ENCODE measurements at regions not wholly inside any gene's neighbourhood (a gene's known extent, or its start where the extent isn't known, plus 50 kb on each side); places are given as distances from the start of the nearest gene placed in this dataset.
A peak's percentile ranks its signal among the peaks of the same experiment; 100 is the strongest.

DNA sequence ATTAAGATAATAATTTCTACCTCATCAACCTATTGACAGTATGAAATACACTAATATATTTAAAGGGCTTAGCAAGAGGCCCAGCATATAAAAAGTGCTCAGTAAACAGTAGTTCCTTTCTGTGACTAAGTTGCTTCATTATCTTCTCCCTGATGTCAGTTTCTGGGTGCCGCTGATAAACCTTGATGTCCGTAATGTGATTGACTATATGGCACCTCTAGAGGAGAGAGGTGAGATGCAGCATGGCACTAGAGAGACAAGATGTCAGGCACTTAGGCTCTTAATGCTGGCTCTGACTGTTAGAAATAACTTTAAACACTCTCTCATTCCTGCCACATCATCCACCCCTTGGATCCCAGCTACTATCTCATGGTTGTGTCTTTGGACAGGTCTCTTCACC lies 455.9 kb upstream of the KLF4 start:
- Histone ChIP-seq H3K4me3 (no peak overlapping the region), H3K4me2 (no peak overlapping the region), H3K4me1 (ENCODE audit: insufficient read depth) (no peaks in the 10 kb centered on the region), H3K9me2 (ENCODE audit: insufficient read depth) (peaks cover 14% of the 10 kb centered on the region), H3K27ac (ENCODE audit: low read depth) (no peak overlapping the region), H3K27me3 (ENCODE audit: insufficient read depth) (no peaks in the 10 kb centered on the region), H2AFZ (no peak overlapping the region), H3F3A (replicated peaks; ENCODE audit: low read depth) (no peaks in the 10 kb centered on the region), H3K36me3 (ENCODE audit: insufficient read depth) (no peaks in the 10 kb centered on the region), H4K20me1 (replicated peaks; ENCODE audit: insufficient read depth) (no peaks in the 10 kb centered on the region), H3K79me2 (replicated peaks; ENCODE audit: insufficient read depth) (no peaks in the 10 kb centered on the region)
- Mint-ChIP-seq H3K27me3 (ENCODE audit: insufficient read depth, low read depth, poor library complexity) (peaks cover 2% of the 10 kb centered on the region), H3K36me3 (ENCODE audit: low read depth) (peaks cover 1% of the 10 kb centered on the region; the same call in 2 of the 3 replicates), H3K9me3 (peaks cover 8% of the 10 kb centered on the region), H3K4me3 (no peak overlapping the region), H3K27ac (no peak overlapping the region), H3K4me1 (peaks cover 7% of the 10 kb centered on the region; the same call in 1 of the 3 replicates)
- no peak for ATAC-seq
- peak; percentile 5 for DNase-seq (ENCODE audit: low spot score)
- TF ChIP-seq, protein P1, sequence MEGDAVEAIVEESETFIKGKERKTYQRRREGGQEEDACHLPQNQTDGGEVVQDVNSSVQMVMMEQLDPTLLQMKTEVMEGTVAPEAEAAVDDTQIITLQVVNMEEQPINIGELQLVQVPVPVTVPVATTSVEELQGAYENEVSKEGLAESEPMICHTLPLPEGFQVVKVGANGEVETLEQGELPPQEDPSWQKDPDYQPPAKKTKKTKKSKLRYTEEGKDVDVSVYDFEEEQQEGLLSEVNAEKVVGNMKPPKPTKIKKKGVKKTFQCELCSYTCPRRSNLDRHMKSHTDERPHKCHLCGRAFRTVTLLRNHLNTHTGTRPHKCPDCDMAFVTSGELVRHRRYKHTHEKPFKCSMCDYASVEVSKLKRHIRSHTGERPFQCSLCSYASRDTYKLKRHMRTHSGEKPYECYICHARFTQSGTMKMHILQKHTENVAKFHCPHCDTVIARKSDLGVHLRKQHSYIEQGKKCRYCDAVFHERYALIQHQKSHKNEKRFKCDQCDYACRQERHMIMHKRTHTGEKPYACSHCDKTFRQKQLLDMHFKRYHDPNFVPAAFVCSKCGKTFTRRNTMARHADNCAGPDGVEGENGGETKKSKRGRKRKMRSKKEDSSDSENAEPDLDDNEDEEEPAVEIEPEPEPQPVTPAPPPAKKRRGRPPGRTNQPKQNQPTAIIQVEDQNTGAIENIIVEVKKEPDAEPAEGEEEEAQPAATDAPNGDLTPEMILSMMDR (conservative IDR thresholded peaks at IDR 0.05; ENCODE audit: low read depth in 2 of 2) = peak in 1 of 2 experiments; percentile 20; a peak in 1 of 4 replicates
- TF ChIP-seq EZH2phosphoT487 (IDR thresholded peaks at IDR 0.05; ENCODE audit: unreplicated experiment) = no peak

DNA sequence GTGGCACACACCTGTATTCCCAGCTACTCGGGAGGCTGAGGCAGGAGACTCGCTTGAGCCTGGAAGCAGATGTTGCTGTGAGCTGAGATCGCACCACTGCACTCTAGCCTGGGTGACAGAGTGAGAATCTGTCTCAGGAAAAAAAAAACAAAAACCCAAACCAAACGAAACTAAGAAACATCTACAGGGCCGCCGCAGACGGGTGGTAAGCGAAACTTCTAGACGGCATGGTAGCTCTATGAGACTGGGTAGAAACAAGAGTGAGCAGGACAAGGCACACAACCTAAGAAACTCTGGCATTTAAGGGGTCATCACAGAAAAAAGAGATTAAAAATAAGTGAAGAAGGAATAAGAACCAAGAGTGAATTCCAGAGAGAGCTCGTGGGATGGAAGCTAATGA lies 454.8 kb upstream of the KLF4 start:
- Histone ChIP-seq H3K4me1 (ENCODE audit: insufficient read depth) (no peaks in the 10 kb centered on the region), H3K9me2 (ENCODE audit: insufficient read depth) (peaks cover 7% of the 10 kb centered on the region; the same call in 1 of the 2 replicates), H3K27me3 (ENCODE audit: insufficient read depth) (no peaks in the 10 kb centered on the region), H3K79me2 (replicated peaks; ENCODE audit: insufficient read depth) (no peaks in the 10 kb centered on the region), H4K20me1 (replicated peaks; ENCODE audit: insufficient read depth) (no peaks in the 10 kb centered on the region), H3K4me3 (no peak overlapping the region), H3K36me3 (ENCODE audit: insufficient read depth) (no peaks in the 10 kb centered on the region), H3K27ac (ENCODE audit: low read depth) (no peak overlapping the region), H2AFZ (no peak overlapping the region), H3K4me2 (no peak overlapping the region), H3F3A (replicated peaks; ENCODE audit: low read depth) (no peaks in the 10 kb centered on the region)
- H3K9me3 Mint-ChIP-seq = no peaks in the 10 kb centered on the region
- H3K36me3 Mint-ChIP-seq (ENCODE audit: low read depth) = no peaks in the 10 kb centered on the region
- H3K27ac Mint-ChIP-seq = no peak overlapping the region
- ATAC-seq = no peak
- H3K4me3 Mint-ChIP-seq = no peak overlapping the region
- peaks cover 7% of the 10 kb centered on the region; the same call in 1 of the 3 replicates for H3K4me1 Mint-ChIP-seq
- no peak for DNase-seq (ENCODE audit: low spot score)
- H3K27me3 Mint-ChIP-seq (ENCODE audit: insufficient read depth, low read depth, poor library complexity) = peaks cover 2% of the 10 kb centered on the region
- TF ChIP-seq, protein P1 (conservative IDR thresholded peaks at IDR 0.05; ENCODE audit: low read depth in 2 of 2) = no peak
- TF ChIP-seq, protein P2, sequence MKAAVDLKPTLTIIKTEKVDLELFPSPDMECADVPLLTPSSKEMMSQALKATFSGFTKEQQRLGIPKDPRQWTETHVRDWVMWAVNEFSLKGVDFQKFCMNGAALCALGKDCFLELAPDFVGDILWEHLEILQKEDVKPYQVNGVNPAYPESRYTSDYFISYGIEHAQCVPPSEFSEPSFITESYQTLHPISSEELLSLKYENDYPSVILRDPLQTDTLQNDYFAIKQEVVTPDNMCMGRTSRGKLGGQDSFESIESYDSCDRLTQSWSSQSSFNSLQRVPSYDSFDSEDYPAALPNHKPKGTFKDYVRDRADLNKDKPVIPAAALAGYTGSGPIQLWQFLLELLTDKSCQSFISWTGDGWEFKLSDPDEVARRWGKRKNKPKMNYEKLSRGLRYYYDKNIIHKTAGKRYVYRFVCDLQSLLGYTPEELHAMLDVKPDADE (IDR thresholded peaks at IDR 0.05) = no peak
- TF ChIP-seq NANOG (IDR thresholded peaks at IDR 0.05; ENCODE audit: borderline replicate concordance) = no peak
- TF ChIP-seq POLR2AphosphoS5 (IDR thresholded peaks at IDR 0.05; ENCODE audit: low read depth) = no peak
- no peak for TF ChIP-seq CREB1 (CRISPR knock-in tag; IDR thresholded peaks at IDR 0.05; ENCODE audit: low read depth)
- TF ChIP-seq STAT1 (IDR thresholded peaks at IDR 0.05; ENCODE audit: unreplicated experiment) = no peak
- no peak for TF ChIP-seq EZH2phosphoT487 (IDR thresholded peaks at IDR 0.05; ENCODE audit: unreplicated experiment)
- TF ChIP-seq EZH2 (IDR thresholded peaks at IDR 0.05; ENCODE audit: low read depth, unreplicated experiment) = no peak
- no peak for TF ChIP-seq ZNF331 (CRISPR knock-in tag; IDR thresholded peaks at IDR 0.05; ENCODE audit: low read depth)
- TF ChIP-seq, protein P3, sequence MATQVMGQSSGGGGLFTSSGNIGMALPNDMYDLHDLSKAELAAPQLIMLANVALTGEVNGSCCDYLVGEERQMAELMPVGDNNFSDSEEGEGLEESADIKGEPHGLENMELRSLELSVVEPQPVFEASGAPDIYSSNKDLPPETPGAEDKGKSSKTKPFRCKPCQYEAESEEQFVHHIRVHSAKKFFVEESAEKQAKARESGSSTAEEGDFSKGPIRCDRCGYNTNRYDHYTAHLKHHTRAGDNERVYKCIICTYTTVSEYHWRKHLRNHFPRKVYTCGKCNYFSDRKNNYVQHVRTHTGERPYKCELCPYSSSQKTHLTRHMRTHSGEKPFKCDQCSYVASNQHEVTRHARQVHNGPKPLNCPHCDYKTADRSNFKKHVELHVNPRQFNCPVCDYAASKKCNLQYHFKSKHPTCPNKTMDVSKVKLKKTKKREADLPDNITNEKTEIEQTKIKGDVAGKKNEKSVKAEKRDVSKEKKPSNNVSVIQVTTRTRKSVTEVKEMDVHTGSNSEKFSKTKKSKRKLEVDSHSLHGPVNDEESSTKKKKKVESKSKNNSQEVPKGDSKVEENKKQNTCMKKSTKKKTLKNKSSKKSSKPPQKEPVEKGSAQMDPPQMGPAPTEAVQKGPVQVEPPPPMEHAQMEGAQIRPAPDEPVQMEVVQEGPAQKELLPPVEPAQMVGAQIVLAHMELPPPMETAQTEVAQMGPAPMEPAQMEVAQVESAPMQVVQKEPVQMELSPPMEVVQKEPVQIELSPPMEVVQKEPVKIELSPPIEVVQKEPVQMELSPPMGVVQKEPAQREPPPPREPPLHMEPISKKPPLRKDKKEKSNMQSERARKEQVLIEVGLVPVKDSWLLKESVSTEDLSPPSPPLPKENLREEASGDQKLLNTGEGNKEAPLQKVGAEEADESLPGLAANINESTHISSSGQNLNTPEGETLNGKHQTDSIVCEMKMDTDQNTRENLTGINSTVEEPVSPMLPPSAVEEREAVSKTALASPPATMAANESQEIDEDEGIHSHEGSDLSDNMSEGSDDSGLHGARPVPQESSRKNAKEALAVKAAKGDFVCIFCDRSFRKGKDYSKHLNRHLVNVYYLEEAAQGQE (IDR thresholded peaks at IDR 0.05; ENCODE audit: unreplicated experiment) = no peak
- no peak for TF ChIP-seq ZNF114 (CRISPR knock-in tag; IDR thresholded peaks at IDR 0.05)
- TF ChIP-seq JUNB (IDR thresholded peaks at IDR 0.05; ENCODE audit: unreplicated experiment) = no peak

All from GM23338 (cell line).